ENCODE measurements at regions not wholly inside any gene's neighbourhood (a gene's known extent, or its start where the extent isn't known, plus 50 kb on each side); places are given as distances from the start of the nearest gene placed in this dataset.
"Not testable (repeated sequence)": the region's sequence is repeated elsewhere in the genome, so short reads cannot be mapped to it uniquely, and the experiment has no call there.

- DNase-seq (ENCODE audit: low spot score): not testable (repeated sequence)
These were observed 182.3 kb upstream of the DAAM1 start for GRCh38 chr14:59006179-59006578.

DNA sequence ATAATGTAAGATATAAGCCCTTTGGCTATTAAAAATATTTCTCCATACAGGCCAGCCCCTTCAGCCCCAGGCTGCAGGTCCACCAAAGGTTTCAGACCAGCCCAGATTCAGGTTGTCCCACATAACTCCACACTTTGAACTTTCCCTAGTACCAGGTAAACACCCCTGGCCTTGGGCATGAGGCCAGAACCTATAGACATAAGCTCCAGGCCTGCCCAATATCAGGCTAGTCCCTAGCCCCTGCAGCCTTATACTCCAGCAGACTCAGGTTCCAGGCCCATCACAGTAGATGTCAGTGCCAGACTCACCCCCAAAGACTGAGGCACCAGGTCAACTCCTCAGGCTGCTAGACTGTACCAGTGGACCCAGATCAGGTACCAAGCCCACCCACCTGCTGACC is 178.5 kb upstream of the DAAM1 start:
- DNase-seq (ENCODE audit: low spot score): no peak

DNA sequence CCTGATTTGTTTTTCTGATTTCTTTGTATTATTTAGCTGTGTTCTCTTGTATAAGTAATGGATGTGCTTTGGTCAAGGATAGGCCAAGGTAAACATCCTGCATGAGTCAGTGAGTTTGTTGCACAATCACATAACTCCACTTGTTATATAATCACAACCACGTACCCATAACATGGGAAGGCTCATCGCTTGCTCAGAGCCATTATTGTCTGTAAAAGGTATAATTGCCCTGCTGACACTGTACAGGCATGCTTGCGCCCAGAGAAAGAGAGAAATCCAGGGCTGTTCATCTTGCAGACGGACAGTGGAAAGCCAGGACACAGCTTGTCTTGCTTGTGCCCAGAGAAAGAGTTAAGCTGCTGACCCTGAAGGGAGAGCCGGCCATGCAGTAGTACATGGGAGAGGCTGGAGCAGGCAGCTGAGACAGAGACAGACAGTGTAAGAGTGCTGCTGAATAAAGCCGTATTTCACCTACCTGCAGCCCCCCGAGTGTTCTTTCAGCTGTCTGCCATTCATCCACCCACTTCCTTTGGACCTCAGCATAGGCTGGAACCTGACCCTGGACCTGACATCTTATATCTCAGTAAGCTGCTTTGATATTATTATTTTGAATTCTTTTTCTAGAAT is 174.7 kb upstream of the DAAM1 start:
- no peak for DNase-seq (ENCODE audit: low spot score)

DNA sequence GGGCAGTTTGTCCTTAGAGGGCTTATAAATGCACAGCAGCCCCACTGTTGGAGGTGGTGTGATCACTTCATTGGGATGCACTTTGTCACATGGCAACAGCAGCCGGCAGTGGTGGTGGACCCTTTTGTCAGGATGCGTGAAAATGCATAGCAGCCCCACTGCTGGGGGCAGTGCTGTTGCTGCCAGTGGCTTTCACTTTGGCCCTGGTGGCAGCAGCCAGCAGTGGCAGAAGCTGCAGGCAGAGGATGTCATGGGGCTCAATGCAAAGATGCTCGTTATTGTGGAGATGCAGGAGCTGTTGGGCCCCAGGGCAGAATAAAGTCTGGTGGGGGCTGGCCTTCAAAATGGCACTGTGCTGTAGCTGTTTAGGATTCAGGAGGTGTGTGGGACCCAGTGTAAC is 173.0 kb upstream of the DAAM1 start:
- no peak for DNase-seq (ENCODE audit: low spot score)

- no peak for DNase-seq (ENCODE audit: low spot score)
These were observed 171.0 kb upstream of the DAAM1 start for GRCh38 chr14:59017285-59017965.

DNA sequence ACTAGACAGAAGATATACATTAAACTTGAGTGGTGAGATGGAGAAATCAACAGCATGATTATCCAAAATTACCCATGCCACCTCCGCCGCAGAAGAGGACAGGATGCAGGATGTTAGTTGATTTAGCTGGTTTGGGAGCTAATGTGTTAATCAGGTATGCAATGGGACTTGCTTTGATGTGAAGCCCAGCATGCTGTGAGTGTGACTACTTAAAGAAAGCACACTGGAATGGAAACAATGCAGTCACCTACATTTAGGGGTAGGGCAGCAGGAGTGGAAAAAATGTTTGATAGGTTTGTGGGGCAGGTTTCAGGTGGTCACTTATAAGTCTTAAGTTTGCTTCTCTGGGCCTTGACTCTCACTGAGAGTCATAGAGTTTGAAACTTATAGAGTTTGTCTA is 170.0 kb upstream of the DAAM1 start:
- no peak for DNase-seq (ENCODE audit: low spot score)

- no peak for DNase-seq (ENCODE audit: low spot score)
These were observed 169.5 kb upstream of the DAAM1 start for GRCh38 chr14:59018978-59019377.

DNA sequence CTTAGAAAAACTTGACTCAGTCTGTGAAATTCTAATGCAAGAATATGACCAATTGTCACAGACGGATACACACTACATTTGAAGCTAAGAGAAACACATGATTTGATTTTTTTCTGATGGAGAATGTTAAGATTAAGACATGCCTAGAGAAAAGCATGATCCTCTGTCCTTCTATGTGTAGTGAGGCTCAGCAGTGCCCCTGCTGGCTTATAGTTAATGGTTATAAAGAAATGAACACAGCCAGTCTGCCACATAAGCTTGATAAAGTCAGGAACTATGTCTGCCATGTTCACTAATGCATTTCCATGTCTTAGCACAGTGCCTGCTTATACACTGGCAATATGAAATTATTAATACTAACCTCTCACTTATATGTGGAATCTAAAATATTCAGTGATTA is 168.1 kb upstream of the DAAM1 start:
- peak; percentile 9 for DNase-seq (ENCODE audit: low spot score)

DNA sequence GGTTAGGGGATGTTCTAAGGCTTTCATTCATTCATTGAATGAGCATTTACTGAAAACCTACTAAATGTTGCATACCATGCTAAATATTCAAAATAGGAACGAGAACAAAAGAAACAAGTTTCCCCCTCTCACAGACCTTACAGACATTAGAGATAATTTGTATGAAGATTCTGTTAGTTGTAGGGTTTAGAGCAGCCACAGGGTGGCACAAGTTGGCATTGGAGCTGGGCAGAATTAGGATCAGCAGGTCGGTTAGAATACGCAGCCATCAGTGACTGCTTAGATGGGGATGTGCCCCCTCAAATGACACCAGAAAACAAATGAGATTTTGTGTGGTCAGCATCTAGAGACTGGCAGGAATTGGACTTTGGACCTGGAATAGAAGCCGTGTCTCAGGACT is 166.3 kb upstream of the DAAM1 start:
- no peak for DNase-seq (ENCODE audit: low spot score)

DNA sequence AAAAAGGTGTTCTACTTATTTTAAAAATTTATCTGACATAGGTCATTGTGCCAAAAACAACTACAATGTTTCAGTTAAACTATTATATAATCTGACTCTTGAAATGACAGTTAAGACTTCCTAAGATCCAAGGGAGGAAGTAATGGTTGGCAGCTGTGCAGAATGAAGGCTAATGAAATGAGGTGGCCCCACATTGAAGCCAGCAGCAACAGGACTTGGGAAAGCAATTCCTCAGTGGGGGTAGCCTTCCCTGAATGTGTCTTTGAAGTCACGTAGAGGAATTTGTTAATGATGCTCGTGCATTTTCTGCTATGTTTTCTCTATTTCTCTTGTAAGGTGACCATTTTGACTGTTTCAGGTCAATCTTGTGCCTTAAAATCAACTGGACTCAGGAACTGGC is 162.4 kb upstream of the DAAM1 start:
- DNase-seq (ENCODE audit: low spot score): no peak

DNA sequence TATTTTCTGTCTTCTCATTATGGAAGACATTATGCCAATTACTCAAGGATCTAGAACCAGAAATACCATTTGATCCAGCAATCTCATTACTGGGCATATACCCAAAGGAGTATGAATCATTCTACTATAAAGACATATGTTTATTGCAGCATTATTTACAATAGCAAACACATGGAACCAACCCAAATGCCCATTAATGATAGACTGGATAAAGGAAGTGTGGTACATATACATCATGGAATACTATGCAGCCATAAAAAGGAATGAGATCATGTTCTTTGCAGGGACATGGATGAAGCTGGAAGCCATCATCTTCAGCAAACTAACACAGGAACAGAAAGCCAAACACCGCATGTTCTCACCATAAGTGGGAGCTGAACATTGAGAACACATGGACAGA is 161.8 kb upstream of the DAAM1 start:
- not testable (repeated sequence) for DNase-seq (ENCODE audit: low spot score)

GRCh38 chr14:59028476-59029202 is 159.8 kb upstream of the DAAM1 start:
- DNase-seq (ENCODE audit: low spot score): peak; percentile 82

DNA sequence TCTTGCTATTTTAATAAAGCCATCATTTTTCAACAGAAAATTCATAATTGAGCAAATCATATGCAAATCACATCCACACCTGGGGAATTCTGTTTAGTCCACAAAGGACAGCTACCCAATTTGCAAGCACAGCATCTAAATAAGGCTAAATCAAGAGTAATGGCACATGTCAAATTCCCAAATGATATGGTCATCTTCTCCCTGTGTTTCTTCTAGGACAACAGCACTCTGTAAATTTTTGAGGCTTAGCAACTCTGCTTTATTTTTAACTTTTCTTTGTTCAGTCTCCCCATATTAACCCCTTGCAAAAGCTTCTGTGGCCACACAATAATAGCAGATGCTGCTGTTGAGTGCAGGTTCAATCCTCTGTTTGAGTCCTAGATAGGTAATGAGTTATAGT is 155.6 kb upstream of the DAAM1 start:
- DNase-seq (ENCODE audit: low spot score): no peak

DNA sequence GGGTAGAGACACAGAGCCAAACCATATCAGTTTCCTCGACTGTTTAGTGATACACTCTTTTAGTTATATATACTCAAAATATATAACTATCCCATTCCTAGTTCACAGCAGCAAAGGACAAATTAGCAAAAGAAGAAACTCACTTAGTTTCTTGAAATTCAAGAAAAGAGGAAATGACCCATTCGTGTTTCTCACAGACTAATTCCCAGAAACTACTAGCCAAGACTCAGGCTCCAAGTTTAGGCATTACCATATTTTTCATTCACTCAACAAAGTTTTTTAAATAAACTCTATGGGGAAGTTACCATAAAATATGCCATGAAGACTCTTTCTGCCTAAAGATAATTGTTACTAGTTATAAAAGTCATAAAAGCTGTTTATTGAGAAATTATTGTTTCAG is 152.3 kb upstream of the DAAM1 start:
- no peak for DNase-seq (ENCODE audit: low spot score)

DNA sequence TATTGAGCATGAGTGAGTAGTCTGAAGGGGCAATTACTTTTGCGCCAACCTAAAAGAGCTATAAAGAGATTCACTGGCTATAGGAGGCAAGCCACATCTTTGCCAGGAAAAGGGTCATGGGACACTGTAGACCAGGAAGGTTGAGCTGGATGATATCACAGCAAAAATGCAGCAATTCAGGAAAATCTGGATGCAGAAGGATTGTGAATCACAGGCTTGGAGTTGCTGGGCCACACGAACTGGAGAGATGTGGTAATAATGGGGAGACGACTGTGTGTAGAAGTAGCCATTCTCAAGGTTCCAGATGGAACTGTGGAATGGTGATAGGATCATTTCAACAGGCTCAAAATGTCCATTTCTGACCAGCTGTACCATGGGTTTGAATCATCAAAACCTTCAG is 151.4 kb upstream of the DAAM1 start:
- DNase-seq (ENCODE audit: low spot score): no peak

DNA sequence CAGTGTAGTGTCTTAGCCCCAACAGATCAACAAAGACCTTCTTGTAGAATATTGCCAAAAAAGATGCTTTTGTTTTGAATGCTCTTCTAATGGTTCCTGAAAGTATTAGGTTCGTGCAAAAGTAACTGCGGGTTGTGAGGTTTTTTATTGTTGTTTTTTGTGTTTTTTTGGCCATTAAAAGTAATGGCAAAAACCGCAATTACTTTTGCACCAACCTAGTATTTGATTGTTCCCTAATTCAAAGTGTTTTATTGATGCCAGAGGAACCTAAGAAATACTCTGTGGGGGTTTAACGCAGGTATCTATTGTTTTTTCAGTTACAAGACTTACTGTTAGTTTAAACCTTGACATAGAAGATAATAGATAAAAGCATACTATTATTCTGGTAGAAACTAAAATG is 150.8 kb upstream of the DAAM1 start:
- DNase-seq (ENCODE audit: low spot score): no peak

DNA sequence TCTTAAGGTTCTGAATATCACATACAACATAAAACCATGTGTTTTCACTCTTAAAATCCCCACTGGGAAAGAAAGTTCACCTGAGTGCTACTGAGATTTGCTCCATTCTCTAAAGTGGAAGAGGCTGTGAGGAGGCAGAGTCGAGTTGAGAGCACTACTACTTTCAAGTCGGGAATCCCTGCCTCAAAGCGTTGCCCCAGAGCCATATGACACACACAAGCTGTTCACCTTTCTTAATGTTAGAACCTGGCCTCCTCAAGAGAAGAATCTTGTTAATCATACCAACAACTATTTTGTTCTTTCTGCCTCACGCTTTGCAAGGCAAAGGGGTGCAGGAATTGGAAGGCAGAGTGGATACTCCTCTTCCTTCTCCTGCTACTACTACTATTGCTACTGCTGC is 149.7 kb upstream of the DAAM1 start:
- DNase-seq (ENCODE audit: low spot score): no peak

DNA sequence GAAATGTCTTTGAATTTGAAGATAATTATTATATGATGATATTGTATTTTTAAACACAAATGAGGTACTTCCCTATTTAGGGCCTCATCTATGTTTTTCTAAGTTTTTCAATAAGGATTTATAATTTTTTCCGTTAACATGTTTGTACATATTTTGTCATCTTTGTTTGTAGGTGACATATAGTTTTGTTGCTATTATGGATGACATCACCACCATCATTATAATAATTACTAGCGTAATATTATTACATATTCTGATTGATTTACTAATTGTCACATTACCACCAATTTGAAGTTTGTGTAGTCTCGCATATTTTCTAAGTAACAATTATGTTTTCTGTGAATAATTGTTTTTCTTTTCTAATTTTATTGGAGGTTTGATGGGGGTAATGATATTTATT is 147.2 kb upstream of the DAAM1 start:
- DNase-seq (ENCODE audit: low spot score): no peak

- DNase-seq (ENCODE audit: low spot score): no peak
These were observed 143.8 kb upstream of the DAAM1 start for GRCh38 chr14:59044707-59045106.

DNA sequence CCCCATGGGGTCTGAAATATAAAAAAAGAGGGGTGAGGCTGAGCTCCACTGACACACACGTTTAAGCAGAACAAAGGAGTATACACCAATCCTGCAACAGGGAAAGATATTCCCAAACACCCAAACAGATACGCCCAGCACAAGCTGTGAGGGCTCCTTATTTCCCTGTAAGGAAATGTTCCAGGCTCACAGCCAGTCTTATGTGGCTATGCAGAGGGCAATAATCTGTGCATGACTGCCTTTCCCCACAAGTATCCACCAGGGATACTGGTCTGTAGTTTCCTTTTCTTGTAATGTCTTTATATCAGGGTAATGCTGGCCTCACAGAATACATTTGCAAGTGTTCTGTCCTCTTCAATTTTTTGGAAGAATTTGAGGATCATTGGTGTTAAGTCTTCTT is 141.7 kb upstream of the DAAM1 start:
- no peak for DNase-seq (ENCODE audit: low spot score)

DNA sequence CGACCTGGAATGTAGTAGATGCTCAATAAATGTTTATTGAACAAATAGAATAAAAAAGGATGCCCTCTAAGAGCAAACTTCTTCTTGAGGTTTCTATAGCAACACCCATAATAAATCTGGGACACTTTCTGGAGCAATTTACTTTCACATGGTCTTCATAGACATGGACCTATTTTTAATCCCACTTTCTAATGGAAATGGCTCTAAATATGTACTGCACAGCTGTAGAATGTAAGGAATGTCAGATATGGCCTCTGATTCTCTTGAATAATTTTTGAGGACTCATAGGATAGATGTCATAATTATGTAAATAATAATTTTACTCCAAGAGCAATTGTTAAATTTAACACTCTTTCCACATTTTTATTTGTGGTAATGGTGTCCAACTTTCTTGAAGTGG is 133.5 kb upstream of the DAAM1 start:
- no peak for DNase-seq (ENCODE audit: low spot score)

- DNase-seq (ENCODE audit: low spot score): peak; percentile 74
These were observed 132.9 kb upstream of the DAAM1 start for GRCh38 chr14:59055439-59056045.

DNA sequence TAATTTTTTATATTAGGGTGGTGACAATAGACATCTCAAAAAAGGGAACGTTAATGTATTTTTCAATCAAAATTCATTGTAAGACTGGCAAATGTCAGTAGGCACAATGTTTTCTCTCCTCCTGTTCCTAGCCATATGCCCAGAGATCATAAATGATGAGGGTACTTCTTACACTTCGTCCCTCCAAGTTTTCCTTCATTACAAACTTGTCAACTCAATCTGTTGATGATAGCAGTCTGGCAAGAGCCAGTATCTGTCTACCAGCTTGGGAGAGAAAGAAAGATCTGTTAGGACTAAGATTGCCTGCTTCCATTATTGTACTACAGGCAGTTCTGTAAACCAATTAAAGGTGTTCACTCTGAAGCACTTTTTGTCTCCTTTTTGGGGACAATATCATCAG is 130.9 kb upstream of the DAAM1 start:
- DNase-seq (ENCODE audit: low spot score): no peak
